Adrenal gland (tissue), 5 donors: ENCODE measurements at regions not wholly inside any gene's neighbourhood (a gene's known extent, or its start where the extent isn't known, plus 50 kb on each side); places are given as distances from the start of the nearest gene placed in this dataset.

Experiments used
- POLR2A ChIP-seq, 2 donors: fragments of 450-650 bp; IDR thresholded peaks; one replicate each; pipeline ENCODE4 v1.6.1; 2017; ENCODE audit warnings: antibody characterized with exemption in 2 of 2, mild to moderate bottlenecking in 2 of 2, moderate library complexity in 1 of 2
- TF ChIP-seq, protein P1 (sequence below), 6 experiments: fragments of 450-650 bp in 4 of 6; fragments of 200-600 bp in 2 of 6; sonication (generic) in 1 of 6; IDR thresholded peaks; 1 replicate in 5 of 6; 2 replicates in 1 of 6; pipeline versions ENCODE4 v1.5.1 to v1.8.0; 2016 to 2021; ENCODE audit warnings: antibody characterized with exemption in 6 of 6, mild to moderate bottlenecking in 2 of 6, moderate library complexity in 1 of 6
- donor health status: DM: no; HTN: no; CAD: no.

DNA sequence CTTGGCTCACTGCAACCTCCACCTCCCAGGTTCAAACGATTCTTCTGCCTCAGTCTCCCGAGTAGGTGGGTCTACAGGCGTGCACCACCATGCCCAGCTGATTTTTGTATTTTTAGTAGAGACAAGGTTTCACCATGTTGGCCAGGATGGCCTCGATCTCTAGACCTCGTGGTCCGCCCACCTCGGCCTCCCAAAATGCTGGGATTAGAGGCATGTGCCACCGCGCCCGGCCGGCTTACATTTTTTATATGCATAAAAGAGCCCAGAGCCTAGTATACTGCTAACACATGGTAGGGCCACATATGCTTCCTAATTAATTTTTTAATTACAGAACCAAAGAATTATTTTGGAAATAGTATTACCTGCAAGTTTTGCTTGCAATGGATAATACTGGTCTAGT is 1325.4 kb downstream of the PLA2G4A start:
- TF ChIP-seq, protein P1, sequence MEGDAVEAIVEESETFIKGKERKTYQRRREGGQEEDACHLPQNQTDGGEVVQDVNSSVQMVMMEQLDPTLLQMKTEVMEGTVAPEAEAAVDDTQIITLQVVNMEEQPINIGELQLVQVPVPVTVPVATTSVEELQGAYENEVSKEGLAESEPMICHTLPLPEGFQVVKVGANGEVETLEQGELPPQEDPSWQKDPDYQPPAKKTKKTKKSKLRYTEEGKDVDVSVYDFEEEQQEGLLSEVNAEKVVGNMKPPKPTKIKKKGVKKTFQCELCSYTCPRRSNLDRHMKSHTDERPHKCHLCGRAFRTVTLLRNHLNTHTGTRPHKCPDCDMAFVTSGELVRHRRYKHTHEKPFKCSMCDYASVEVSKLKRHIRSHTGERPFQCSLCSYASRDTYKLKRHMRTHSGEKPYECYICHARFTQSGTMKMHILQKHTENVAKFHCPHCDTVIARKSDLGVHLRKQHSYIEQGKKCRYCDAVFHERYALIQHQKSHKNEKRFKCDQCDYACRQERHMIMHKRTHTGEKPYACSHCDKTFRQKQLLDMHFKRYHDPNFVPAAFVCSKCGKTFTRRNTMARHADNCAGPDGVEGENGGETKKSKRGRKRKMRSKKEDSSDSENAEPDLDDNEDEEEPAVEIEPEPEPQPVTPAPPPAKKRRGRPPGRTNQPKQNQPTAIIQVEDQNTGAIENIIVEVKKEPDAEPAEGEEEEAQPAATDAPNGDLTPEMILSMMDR (IDR thresholded peaks at IDR 0.05): no peak
- TF ChIP-seq POLR2A (IDR thresholded peaks at IDR 0.05): no peak
